Esophagus squamous epithelium (tissue), 5 donors: ENCODE measurements at regions not wholly inside any gene's neighbourhood (a gene's known extent, or its start where the extent isn't known, plus 50 kb on each side); places are given as distances from the start of the nearest gene placed in this dataset.

ENCODE experiments used
- DNase-seq: peaks from one replicate; lab custom pipeline; 2025; lab: John Stamatoyannopoulos, UW
- H3K27ac ChIP-seq, 4 donors: fragments of 200-600 bp; sonication (generic); one replicate each; pipeline ENCODE4 v1.5.1; 2016 to 2019; ENCODE audit warnings: mild to moderate bottlenecking in 1 of 4
- H3K27me3 ChIP-seq, 4 donors: fragments of 200-600 bp; sonication (generic); 1 replicate in 3 of 4; 2 replicates in 1 of 4; pipeline versions ENCODE4 v1.5.1 to v1.6.0; 2017 to 2021; ENCODE audit warnings: antibody characterized with exemption in 1 of 4
- H3K36me3 ChIP-seq, 3 donors: fragments of 200-600 bp; sonication (generic); one replicate each; pipeline ENCODE4 v1.5.1; 2016 to 2019
- H3K4me1 ChIP-seq, 3 donors: fragments of 200-600 bp; sonication (generic); one replicate each; pipeline ENCODE4 v1.5.1; 2017 to 2019
- H3K4me3 ChIP-seq, 4 donors: fragments of 200-600 bp; sonication (generic); 1 replicate in 3 of 4; 2 replicates in 1 of 4; pipeline ENCODE4 v1.5.1; 2016 to 2019; ENCODE audit warnings: mild to moderate bottlenecking in 2 of 4, moderate library complexity in 1 of 4
- H3K9me3 ChIP-seq, 3 donors: fragments of 200-600 bp; sonication (generic); one replicate each; pipeline ENCODE4 v1.5.1; 2016 to 2019
- CTCF ChIP-seq, 6 experiments: fragments of 450-650 bp in 4 of 6; fragments of 200-600 bp in 2 of 6; sonication (generic) in 2 of 6; IDR thresholded peaks; one replicate each; pipeline ENCODE4 v1.5.1; 2016 to 2019; ENCODE audit warnings: antibody characterized with exemption in 6 of 6, mild to moderate bottlenecking in 4 of 6, moderate library complexity in 4 of 6
- POLR2A ChIP-seq, 4 donors: fragments of 450-650 bp; IDR thresholded peaks; one replicate each; pipeline ENCODE4 v1.6.1; 2017; ENCODE audit warnings: antibody characterized with exemption in 4 of 4, mild to moderate bottlenecking in 4 of 4, moderate library complexity in 3 of 4
- WGBS, 2 donors: methylation state at CpG; one replicate each; pipeline ENCODE4 v1.1.5; 2018; 5-methylcytosine and 5-hydroxymethylcytosine counted together
- intact Hi-C: fragments of 100-400 bp; cut with DNase I; formaldehyde crosslinking; loops from one replicate; pipeline ENCODE4 v1.15.0; 2022
- donor health status: DM: yes; HTN: yes; CAD: no.

DNA sequence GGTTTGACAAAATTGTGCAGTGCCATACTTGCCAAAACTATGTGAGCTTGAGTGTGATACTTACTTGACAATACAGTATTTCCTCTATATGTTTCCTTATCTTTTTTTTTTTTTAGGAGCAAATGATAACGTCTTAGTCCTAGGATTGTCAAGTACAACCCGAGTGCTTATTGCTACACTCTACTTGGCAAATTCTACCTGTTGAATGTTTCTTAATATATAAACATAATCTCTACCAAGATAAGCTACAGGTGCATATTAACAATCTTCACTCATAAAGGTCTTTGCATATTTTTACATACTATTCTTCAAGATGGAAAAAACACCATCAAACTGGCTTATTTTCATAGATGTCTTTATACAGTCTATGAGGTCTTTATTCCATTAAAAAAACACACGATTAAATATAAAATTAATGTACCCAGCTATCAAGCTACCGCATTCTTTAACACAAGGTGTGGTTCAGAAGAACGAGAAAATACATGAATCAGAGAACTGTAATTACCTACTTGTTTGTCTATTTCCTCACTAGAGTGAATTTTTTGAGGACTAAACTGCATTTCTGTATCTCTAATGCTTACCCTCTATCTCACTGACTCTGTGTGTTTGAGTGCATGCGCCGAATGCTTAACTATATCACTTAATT is 76.1 kb upstream of the PDSS1 start:
- WGBS, 2 donors: 45 to 54% methylated on average over 7 of the region's 7 CpGs
- Histone ChIP-seq H3K27me3 (peaks cover 0 to 19% (median 0%) of the 10 kb centered on the region in 4 donors), H3K36me3 (no peaks in the 10 kb centered on the region), H3K27ac (peak overlapping the region; percentile 78 to 92 (median 90)), H3K4me3 (peak overlapping the region; percentile 30 to 69 (median 47)), H3K9me3 (no peaks in the 10 kb centered on the region), H3K4me1 (peaks cover 4 to 25% (median 9%) of the 10 kb centered on the region in 3 donors)
- no peak for TF ChIP-seq POLR2A (IDR thresholded peaks at IDR 0.05)
- DNase-seq: no peak
- intact Hi-C loops: no loop called here

DNA sequence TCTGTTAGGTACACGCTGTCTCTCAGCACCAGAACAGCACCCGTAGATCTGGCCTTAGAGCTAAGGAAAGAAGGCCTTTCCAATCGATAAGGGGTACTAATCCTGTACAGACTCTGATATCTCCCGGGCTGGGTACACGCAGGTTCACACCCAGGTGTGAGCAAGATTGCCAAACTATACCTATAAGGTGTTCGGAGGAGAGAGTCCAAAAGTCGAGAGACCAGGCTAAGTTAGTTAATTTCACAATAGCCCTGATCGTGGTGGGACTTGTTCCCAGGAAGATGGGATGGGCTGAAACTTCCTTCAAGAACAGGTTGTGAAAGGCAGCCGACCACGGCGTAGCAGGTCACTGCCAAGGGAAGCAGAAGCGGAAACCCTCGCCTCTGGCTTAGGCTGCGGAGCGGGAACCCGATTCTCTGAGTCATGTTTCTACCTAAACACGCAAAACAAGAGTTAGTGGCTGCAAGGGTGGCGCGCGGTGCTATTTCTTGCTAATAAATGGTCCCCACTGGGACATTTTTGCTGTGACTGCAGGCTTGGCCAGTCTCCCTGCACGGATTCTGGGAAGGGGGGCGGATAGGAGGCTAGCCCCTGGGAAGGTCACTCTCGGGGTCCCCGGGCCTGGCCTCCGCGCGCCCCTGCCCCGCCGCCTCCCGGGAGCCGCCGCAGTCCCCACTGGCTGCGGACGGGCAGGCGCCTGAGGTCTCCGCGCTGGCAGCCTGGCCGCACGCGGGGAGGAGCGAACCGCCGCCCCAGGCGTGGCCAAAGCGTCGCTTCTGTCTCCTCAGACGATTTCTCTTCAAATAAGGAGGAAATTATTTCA is 75.4 kb upstream of the PDSS1 start:
- TF ChIP-seq CTCF (IDR thresholded peaks at IDR 0.05) (no peak), POLR2A (IDR thresholded peaks at IDR 0.05) (peak in 1 of 4 donors; percentile 13)
- 10 to 13% methylated on average over 27 to 39 of the region's 47 CpGs for WGBS, 2 donors
- Histone ChIP-seq H3K9me3 (no peaks in the 10 kb centered on the region), H3K4me3 (peak overlapping the region; percentile 30 to 69 (median 47)), H3K27me3 (peaks cover 0 to 24% (median 0%) of the 10 kb centered on the region in 4 donors), H3K4me1 (peaks cover 4 to 25% (median 9%) of the 10 kb centered on the region in 3 donors), H3K27ac (peak overlapping the region; percentile 78 to 92 (median 90)), H3K36me3 (no peaks in the 10 kb centered on the region)
- DNase-seq: peak; percentile 6
- intact Hi-C loops: no loop called here

DNA sequence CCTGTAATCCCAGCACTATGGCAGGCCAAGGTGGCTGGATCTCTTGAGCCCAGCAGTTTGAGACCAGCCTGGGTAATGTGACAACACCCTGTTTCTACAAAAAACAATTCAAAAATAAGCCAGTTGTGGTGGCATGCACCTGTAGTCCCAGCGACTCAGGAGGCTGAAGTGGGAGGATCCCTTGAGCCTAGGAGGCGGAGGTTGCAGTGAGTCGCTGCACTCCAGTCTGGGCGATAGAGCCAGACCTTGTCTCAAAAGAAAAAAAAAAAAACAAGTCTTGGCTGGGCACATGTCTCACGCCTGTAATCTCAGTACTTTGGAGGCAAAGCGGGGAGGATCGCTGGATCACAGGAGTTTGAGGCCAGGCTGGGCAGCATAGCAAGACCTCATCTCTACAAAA is 74.6 kb upstream of the PDSS1 start:
- H3K4me3 ChIP-seq: peak overlapping the region in 3 of 4 donors; percentile 41 to 69 (median 53)
- H3K4me1 ChIP-seq: peaks cover 4 to 25% (median 9%) of the 10 kb centered on the region in 3 donors
- intact Hi-C loops: no loop called here
- WGBS, 2 donors: 67 to 70% methylated on average over 5 to 7 of the region's 7 CpGs
- H3K27ac ChIP-seq: peak overlapping the region; percentile 78 to 92 (median 90)
- peaks cover 0 to 29% (median 0%) of the 10 kb centered on the region in 4 donors for H3K27me3 ChIP-seq
- no peak for DNase-seq
- TF ChIP-seq POLR2A (IDR thresholded peaks at IDR 0.05) (no peak), CTCF (IDR thresholded peaks at IDR 0.05) (no peak)
- no peaks in the 10 kb centered on the region for H3K36me3 ChIP-seq
- no peaks in the 10 kb centered on the region for H3K9me3 ChIP-seq

- DNase-seq: no peak
- peaks cover 4 to 25% (median 9%) of the 10 kb centered on the region in 3 donors for H3K4me1 ChIP-seq
- 57 to 82% methylated on average over 3 of the region's 3 CpGs for WGBS, 2 donors
- peaks cover 0 to 29% (median 0%) of the 10 kb centered on the region in 4 donors for H3K27me3 ChIP-seq
- intact Hi-C loops: no loop called here
- no peaks in the 10 kb centered on the region for H3K36me3 ChIP-seq
- no peak overlapping the region for H3K27ac ChIP-seq
- no peaks in the 10 kb centered on the region for H3K9me3 ChIP-seq
- no peak for TF ChIP-seq POLR2A (IDR thresholded peaks at IDR 0.05)
- TF ChIP-seq CTCF (IDR thresholded peaks at IDR 0.05): no peak
- H3K4me3 ChIP-seq: no peak overlapping the region
These were observed 73.5 kb upstream of the PDSS1 start for GRCh38 chr10:26624006-26624405.

DNA sequence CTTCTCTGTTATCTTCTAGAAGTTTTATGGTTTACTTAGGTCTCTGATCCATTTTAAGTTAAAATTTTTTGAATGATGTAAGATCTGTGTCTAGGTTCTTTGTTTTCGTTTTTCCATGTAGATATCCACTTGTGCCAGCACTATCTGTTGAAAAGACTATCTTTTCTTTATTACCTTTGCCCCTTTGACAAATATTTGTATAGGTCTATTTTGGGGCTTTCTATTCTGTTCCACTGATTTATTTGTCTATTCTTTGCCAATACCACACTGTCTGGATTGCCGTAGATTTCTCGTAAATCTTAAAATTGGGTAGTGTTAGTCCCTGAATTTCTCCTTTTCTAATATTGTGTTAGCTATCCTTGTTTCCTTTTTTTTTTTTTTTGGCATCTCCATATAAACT is 71.4 kb upstream of the PDSS1 start:
- intact Hi-C loops: no loop called here

More for the DNA sequence above, 71.4 kb upstream of the PDSS1 start:
- WGBS, 2 donors: 60% methylated on average over 3 of the region's 3 CpGs
- Histone ChIP-seq H3K4me1 (peaks cover 4 to 20% (median 9%) of the 10 kb centered on the region in 3 donors), H3K27ac (no peak overlapping the region), H3K27me3 (peaks cover 0 to 29% (median 0%) of the 10 kb centered on the region in 4 donors), H3K9me3 (no peaks in the 10 kb centered on the region), H3K4me3 (no peak overlapping the region), H3K36me3 (no peaks in the 10 kb centered on the region)
- TF ChIP-seq POLR2A (IDR thresholded peaks at IDR 0.05) (no peak), CTCF (IDR thresholded peaks at IDR 0.05) (no peak)
- no peak for DNase-seq
